Type B pancreatic cell (in vitro differentiated cells): ENCODE measurements at regions not wholly inside any gene's neighbourhood (a gene's known extent, or its start where the extent isn't known, plus 50 kb on each side); places are given as distances from the start of the nearest gene placed in this dataset.
"Not testable (repeated sequence)": the region's sequence is repeated elsewhere in the genome, so short reads cannot be mapped to it uniquely, and the experiment has no call there.

ENCODE experiments used
- DNase-seq: peaks from one replicate; pipeline ENCODE4 v3.0.0; 2021; ENCODE audit warnings: mixed read lengths; ENCODE audit not compliant: unreplicated experiment; ENCODE audit errors: extremely low spot score
- H3K27ac Mint-ChIP-seq: 2 replicates; pipeline ENCODE4 v1.8.0; 2021; ENCODE audit warnings: mild to moderate bottlenecking, mixed read lengths
- H3K27me3 Mint-ChIP-seq: 2 replicates; pipeline ENCODE4 v1.8.0; 2021; ENCODE audit warnings: mixed read lengths
- H3K36me3 Mint-ChIP-seq: 2 replicates; pipeline ENCODE4 v1.8.0; 2021; ENCODE audit warnings: mixed read lengths
- H3K4me1 Mint-ChIP-seq: one replicate; pipeline ENCODE4 v1.8.0; 2021; ENCODE audit warnings: mixed read lengths; ENCODE audit not compliant: unreplicated experiment
- H3K4me3 Mint-ChIP-seq: 2 replicates; pipeline ENCODE4 v1.8.0; 2021; ENCODE audit warnings: mild to moderate bottlenecking, mixed read lengths
- H3K9me3 Mint-ChIP-seq: 2 replicates; pipeline ENCODE4 v1.8.0; 2021; ENCODE audit warnings: mixed read lengths

- not testable (repeated sequence) for H3K4me1 Mint-ChIP-seq, H3K9me3 Mint-ChIP-seq, H3K27ac Mint-ChIP-seq, H3K4me3 Mint-ChIP-seq, H3K27me3 Mint-ChIP-seq, DNase-seq, H3K36me3 Mint-ChIP-seq
Measured at GRCh38 chr2:87565116-87565515, 182.8 kb upstream of the PLGLB2 start.

GRCh38 chr2:87566531-87566930 is 181.4 kb upstream of the PLGLB2 start:
- H3K36me3 Mint-ChIP-seq, H3K27me3 Mint-ChIP-seq, DNase-seq, H3K27ac Mint-ChIP-seq, H3K4me1 Mint-ChIP-seq, H3K4me3 Mint-ChIP-seq, H3K9me3 Mint-ChIP-seq: not testable (repeated sequence)

- not testable (repeated sequence) for H3K4me3 Mint-ChIP-seq, H3K27ac Mint-ChIP-seq, H3K4me1 Mint-ChIP-seq, DNase-seq, H3K9me3 Mint-ChIP-seq, H3K36me3 Mint-ChIP-seq, H3K27me3 Mint-ChIP-seq
Measured at GRCh38 chr2:87567093-87567492, 180.8 kb upstream of the PLGLB2 start.

- H3K4me1 Mint-ChIP-seq, H3K9me3 Mint-ChIP-seq, H3K4me3 Mint-ChIP-seq, H3K27ac Mint-ChIP-seq, DNase-seq, H3K36me3 Mint-ChIP-seq, H3K27me3 Mint-ChIP-seq: not testable (repeated sequence)
Measured at GRCh38 chr2:87567912-87568311, 180.0 kb upstream of the PLGLB2 start.

GRCh38 chr2:87568554-87569278 is 179.2 kb upstream of the PLGLB2 start:
- not testable (repeated sequence) for H3K36me3 Mint-ChIP-seq, DNase-seq, H3K27me3 Mint-ChIP-seq, H3K9me3 Mint-ChIP-seq, H3K4me1 Mint-ChIP-seq, H3K4me3 Mint-ChIP-seq, H3K27ac Mint-ChIP-seq

- H3K27ac Mint-ChIP-seq, H3K4me1 Mint-ChIP-seq, H3K27me3 Mint-ChIP-seq, H3K4me3 Mint-ChIP-seq, DNase-seq, H3K9me3 Mint-ChIP-seq, H3K36me3 Mint-ChIP-seq: not testable (repeated sequence)
Measured at GRCh38 chr2:87569689-87570397, 178.0 kb upstream of the PLGLB2 start.

GRCh38 chr2:87571889-87572465 is 175.9 kb upstream of the PLGLB2 start:
- not testable (repeated sequence) for H3K27ac Mint-ChIP-seq, H3K9me3 Mint-ChIP-seq, H3K4me3 Mint-ChIP-seq, DNase-seq, H3K4me1 Mint-ChIP-seq, H3K27me3 Mint-ChIP-seq, H3K36me3 Mint-ChIP-seq

GRCh38 chr2:87572906-87573305 is 175.0 kb upstream of the PLGLB2 start:
- not testable (repeated sequence) for H3K4me1 Mint-ChIP-seq, H3K9me3 Mint-ChIP-seq, H3K36me3 Mint-ChIP-seq, H3K27me3 Mint-ChIP-seq, H3K27ac Mint-ChIP-seq, H3K4me3 Mint-ChIP-seq, DNase-seq

- not testable (repeated sequence) for H3K4me3 Mint-ChIP-seq, H3K4me1 Mint-ChIP-seq, H3K27me3 Mint-ChIP-seq, H3K9me3 Mint-ChIP-seq, H3K27ac Mint-ChIP-seq, DNase-seq, H3K36me3 Mint-ChIP-seq
Measured at GRCh38 chr2:87573386-87574192, 174.3 kb upstream of the PLGLB2 start.

GRCh38 chr2:87574193-87575119 is 173.4 kb upstream of the PLGLB2 start:
- DNase-seq, H3K36me3 Mint-ChIP-seq, H3K9me3 Mint-ChIP-seq, H3K27me3 Mint-ChIP-seq, H3K4me3 Mint-ChIP-seq, H3K4me1 Mint-ChIP-seq, H3K27ac Mint-ChIP-seq: not testable (repeated sequence)

GRCh38 chr2:87575138-87575537 is 172.7 kb upstream of the PLGLB2 start:
- H3K27me3 Mint-ChIP-seq, DNase-seq, H3K9me3 Mint-ChIP-seq, H3K36me3 Mint-ChIP-seq, H3K4me3 Mint-ChIP-seq, H3K27ac Mint-ChIP-seq, H3K4me1 Mint-ChIP-seq: not testable (repeated sequence)

- H3K4me1 Mint-ChIP-seq, DNase-seq, H3K36me3 Mint-ChIP-seq, H3K4me3 Mint-ChIP-seq, H3K27me3 Mint-ChIP-seq, H3K9me3 Mint-ChIP-seq, H3K27ac Mint-ChIP-seq: not testable (repeated sequence)
Measured at GRCh38 chr2:87577358-87577757, 170.5 kb upstream of the PLGLB2 start.

GRCh38 chr2:87582152-87582551 is 165.7 kb upstream of the PLGLB2 start:
- not testable (repeated sequence) for DNase-seq, H3K4me3 Mint-ChIP-seq, H3K9me3 Mint-ChIP-seq, H3K27me3 Mint-ChIP-seq, H3K4me1 Mint-ChIP-seq, H3K27ac Mint-ChIP-seq, H3K36me3 Mint-ChIP-seq
